Fibroblast of lung (primary cell): ENCODE measurements at regions not wholly inside any gene's neighbourhood (a gene's known extent, or its start where the extent isn't known, plus 50 kb on each side); places are given as distances from the start of the nearest gene placed in this dataset.

Source experiments
- DNase-seq, 2 donors: peaks; one replicate each; pipeline versions ENCODE4 v3.0.0 to v3.0.0-alpha.2; 2010; ENCODE audit warnings: low read depth in 2 of 2
- H2AFZ ChIP-seq: 2 replicates; pipeline ENCODE4 v1.5.1; 2012; ENCODE audit warnings: low read length, control low read depth, inconsistent platforms
- H3K27ac ChIP-seq: 2 replicates; pipeline ENCODE4 v1.5.1; 2011; ENCODE audit warnings: low read length, control low read depth; ENCODE audit not compliant: insufficient read depth
- H3K27me3 ChIP-seq: 2 replicates; pipeline ENCODE4 v1.5.1; 2011; ENCODE audit warnings: mild to moderate bottlenecking, low read length; ENCODE audit not compliant: control insufficient read depth, insufficient read depth
- H3K36me3 ChIP-seq: 2 replicates; pipeline ENCODE4 v1.5.1; 2011; ENCODE audit warnings: low read length; ENCODE audit not compliant: control insufficient read depth, insufficient read depth
- H3K4me1 ChIP-seq: 2 replicates; pipeline ENCODE4 v1.5.1; 2011; ENCODE audit warnings: low read length; ENCODE audit not compliant: control insufficient read depth, insufficient read depth; ENCODE audit errors: extremely low read depth
- H3K4me2 ChIP-seq: 2 replicates; pipeline ENCODE4 v1.5.1; 2011; ENCODE audit warnings: low read length, control low read depth; ENCODE audit not compliant: insufficient read depth; ENCODE audit errors: extremely low read depth
- H3K4me3 ChIP-seq, 4 experiments: fragments of 200-600 bp in 1 of 4; sonication (generic) in 1 of 4; replicated peaks in 1 of 4; 2 replicates each; pipeline ENCODE4 v1.5.1; 2011 to 2016; ENCODE audit warnings: low read length in 4 of 4, low read depth in 3 of 4, mild to moderate bottlenecking in 3 of 4, control low read depth in 2 of 4, inconsistent platforms in 1 of 4, mixed read lengths in 1 of 4; ENCODE audit not compliant: insufficient read depth in 1 of 4; ENCODE audit errors: control extremely low read depth in 1 of 4
- H3K79me2 ChIP-seq: 2 replicates; pipeline ENCODE4 v1.5.1; 2012; ENCODE audit warnings: mild to moderate bottlenecking, low read length, inconsistent platforms; ENCODE audit not compliant: control insufficient read depth, insufficient read depth
- H3K9ac ChIP-seq: 2 replicates; pipeline ENCODE4 v1.5.1; 2011; ENCODE audit warnings: mild to moderate bottlenecking, low read length, control low read depth; ENCODE audit not compliant: insufficient read depth
- H3K9me3 ChIP-seq: 2 replicates; pipeline ENCODE4 v1.5.1; 2012; ENCODE audit warnings: low read depth, low read length; ENCODE audit not compliant: control insufficient read depth, insufficient read depth
- H4K20me1 ChIP-seq: 2 replicates; pipeline ENCODE4 v1.5.1; 2011; ENCODE audit warnings: low read length; ENCODE audit not compliant: control insufficient read depth, insufficient read depth; ENCODE audit errors: extremely low read depth
- EZH2 ChIP-seq: IDR thresholded peaks from 2 replicates; pipeline ENCODE4 v1.5.1; 2012; ENCODE audit warnings: low read length, control low read depth, mild to moderate bottlenecking; ENCODE audit errors: missing control alignments
- TF ChIP-seq, protein P1 (sequence below), 2 donors: IDR thresholded peaks in 1 of 2; conservative IDR thresholded peaks in 1 of 2; 1 replicate in 1 of 2; 2 replicates in 1 of 2; pipeline ENCODE4 v1.5.1; 2011 to 2012; ENCODE audit warnings: low read length in 2 of 2, control low read depth in 1 of 2, inconsistent platforms in 1 of 2, low read depth in 1 of 2, mild to moderate bottlenecking in 1 of 2

DNA sequence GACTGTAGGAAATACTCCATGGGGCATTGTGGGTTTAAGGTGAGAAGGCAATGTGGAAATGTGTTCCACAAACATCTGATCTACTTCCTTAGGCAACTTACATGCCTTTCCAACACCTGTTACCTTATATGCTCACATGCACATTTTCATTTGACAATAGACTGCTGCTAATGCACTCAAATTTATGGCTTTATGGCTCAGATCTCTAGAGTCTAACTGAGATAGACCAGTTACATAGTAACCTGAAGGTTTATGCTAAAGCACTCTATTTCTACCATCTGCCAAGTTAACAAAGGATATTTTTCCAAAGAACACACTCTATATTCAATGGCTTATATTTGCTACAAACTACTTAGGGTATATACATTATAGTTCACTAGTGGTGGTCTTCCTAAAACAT lies 969.0 kb downstream of the TECRL start:
- Histone ChIP-seq H4K20me1 (no peaks in the 10 kb centered on the region), H3K4me2 (no peak overlapping the region), H3K79me2 (no peaks in the 10 kb centered on the region), H3K4me1 (no peaks in the 10 kb centered on the region), H3K9ac (no peak overlapping the region), H3K27me3 (no peaks in the 10 kb centered on the region), H2AFZ (no peak overlapping the region), H3K9me3 (no peaks in the 10 kb centered on the region), H3K4me3 (no peak overlapping the region), H3K36me3 (no peaks in the 10 kb centered on the region), H3K27ac (no peak overlapping the region)
- DNase-seq: no peak
- no peak for TF ChIP-seq EZH2
- TF ChIP-seq, protein P1, sequence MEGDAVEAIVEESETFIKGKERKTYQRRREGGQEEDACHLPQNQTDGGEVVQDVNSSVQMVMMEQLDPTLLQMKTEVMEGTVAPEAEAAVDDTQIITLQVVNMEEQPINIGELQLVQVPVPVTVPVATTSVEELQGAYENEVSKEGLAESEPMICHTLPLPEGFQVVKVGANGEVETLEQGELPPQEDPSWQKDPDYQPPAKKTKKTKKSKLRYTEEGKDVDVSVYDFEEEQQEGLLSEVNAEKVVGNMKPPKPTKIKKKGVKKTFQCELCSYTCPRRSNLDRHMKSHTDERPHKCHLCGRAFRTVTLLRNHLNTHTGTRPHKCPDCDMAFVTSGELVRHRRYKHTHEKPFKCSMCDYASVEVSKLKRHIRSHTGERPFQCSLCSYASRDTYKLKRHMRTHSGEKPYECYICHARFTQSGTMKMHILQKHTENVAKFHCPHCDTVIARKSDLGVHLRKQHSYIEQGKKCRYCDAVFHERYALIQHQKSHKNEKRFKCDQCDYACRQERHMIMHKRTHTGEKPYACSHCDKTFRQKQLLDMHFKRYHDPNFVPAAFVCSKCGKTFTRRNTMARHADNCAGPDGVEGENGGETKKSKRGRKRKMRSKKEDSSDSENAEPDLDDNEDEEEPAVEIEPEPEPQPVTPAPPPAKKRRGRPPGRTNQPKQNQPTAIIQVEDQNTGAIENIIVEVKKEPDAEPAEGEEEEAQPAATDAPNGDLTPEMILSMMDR (conservative IDR thresholded peaks at IDR 0.05 in 1 of 2, IDR thresholded peaks at IDR 0.05 in 1 of 2; ENCODE audit: low read depth in 1 of 2, low read length in 2 of 2): no peak

DNA sequence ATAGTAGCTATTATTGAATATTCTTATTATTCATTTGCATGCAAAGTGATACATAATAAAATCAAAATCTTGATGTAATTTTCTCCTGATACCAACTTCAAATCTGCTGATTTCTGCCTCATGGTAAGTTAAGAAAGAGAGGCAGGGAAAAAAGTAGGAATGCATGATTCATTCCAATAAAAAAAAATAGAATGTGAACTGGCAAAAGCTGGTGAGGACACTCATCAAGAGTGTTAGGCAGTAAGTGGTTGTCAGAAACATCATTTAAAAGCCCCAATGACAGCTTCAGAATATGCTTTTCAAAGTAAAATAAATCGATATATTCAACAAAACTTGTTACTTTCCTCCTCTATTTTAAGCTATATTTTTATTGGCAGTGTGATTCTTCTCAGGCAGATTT lies 979.1 kb downstream of the TECRL start:
- no peaks in the 10 kb centered on the region for H3K36me3 ChIP-seq
- no peaks in the 10 kb centered on the region for H3K79me2 ChIP-seq
- no peak overlapping the region for H2AFZ ChIP-seq
- H3K4me3 ChIP-seq: no peak overlapping the region
- H4K20me1 ChIP-seq: no peaks in the 10 kb centered on the region
- H3K27ac ChIP-seq: no peak overlapping the region
- no peak for DNase-seq
- no peaks in the 10 kb centered on the region for H3K9me3 ChIP-seq
- H3K27me3 ChIP-seq: no peaks in the 10 kb centered on the region
- H3K4me1 ChIP-seq: no peaks in the 10 kb centered on the region
- TF ChIP-seq, protein P1 (conservative IDR thresholded peaks at IDR 0.05 in 1 of 2, IDR thresholded peaks at IDR 0.05 in 1 of 2; ENCODE audit: low read depth in 1 of 2, low read length in 2 of 2): no peak
- no peak for TF ChIP-seq EZH2
- H3K9ac ChIP-seq: no peak overlapping the region
- no peak overlapping the region for H3K4me2 ChIP-seq

DNA sequence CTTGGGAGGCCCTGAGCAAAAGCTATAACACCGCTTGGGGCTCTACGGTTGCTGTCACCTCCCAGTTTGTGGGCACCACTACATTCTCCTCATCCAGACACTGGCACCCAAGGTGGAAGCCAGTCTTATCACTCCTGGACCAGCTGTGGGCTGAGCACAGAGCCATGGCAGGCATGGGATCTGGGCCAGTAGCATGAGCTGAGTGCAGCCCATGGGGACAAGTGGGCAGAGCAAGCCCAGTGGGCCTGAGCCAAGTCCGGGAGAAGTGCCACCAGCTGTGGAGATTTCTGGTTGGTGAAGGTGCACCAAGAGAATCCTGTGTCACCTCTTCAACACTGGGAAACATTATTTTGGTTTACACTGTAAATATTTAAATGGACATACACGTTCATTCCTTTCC lies 1013.0 kb downstream of the TECRL start:
- no peak for TF ChIP-seq EZH2
- TF ChIP-seq, protein P1 (conservative IDR thresholded peaks at IDR 0.05 in 1 of 2, IDR thresholded peaks at IDR 0.05 in 1 of 2; ENCODE audit: low read depth in 1 of 2, low read length in 2 of 2): no peak
- no peak for DNase-seq
- Histone ChIP-seq H3K9ac (no peak overlapping the region), H3K36me3 (no peaks in the 10 kb centered on the region), H3K9me3 (no peaks in the 10 kb centered on the region), H4K20me1 (no peaks in the 10 kb centered on the region), H3K79me2 (no peaks in the 10 kb centered on the region), H3K27ac (no peak overlapping the region), H2AFZ (no peak overlapping the region), H3K27me3 (no peaks in the 10 kb centered on the region), H3K4me2 (no peak overlapping the region), H3K4me1 (no peaks in the 10 kb centered on the region), H3K4me3 (no peak overlapping the region)
